Activated B cell treated with CpG ODN at 0.5 μM for 24 hours (primary cell): ENCODE measurements at regions not wholly inside any gene's neighbourhood (a gene's known extent, or its start where the extent isn't known, plus 50 kb on each side); places are given as distances from the start of the nearest gene placed in this dataset.

Source experiments
- ATAC-seq: fragments of 200-7000 bp; cut with Tn5 transposase; one replicate; pipeline ENCODE4 v1.10.0; 2021; ENCODE audit warnings: low read depth, mild to moderate bottlenecking, moderate library complexity
- CTCF ChIA-PET: fragments of 350-600 bp; sonication (Branson Sonifier 250); formaldehyde crosslinking; loops from one replicate; lab custom pipeline; 2021; ENCODE audit warnings: antibody characterized with exemption; lab: Charles Lee
- POLR2A ChIA-PET: fragments of 350-600 bp; sonication (Branson Sonifier 250); formaldehyde crosslinking; loops from one replicate; lab custom pipeline; 2021; ENCODE audit warnings: antibody characterized with exemption; lab: Charles Lee
- DNase-seq: peaks from one replicate; pipeline ENCODE4 v3.0.0; 2022
- H3K27ac Mint-ChIP-seq: one replicate; pipeline ENCODE4 v1.8.0; 2020; ENCODE audit warnings: mixed read lengths
- H3K27me3 Mint-ChIP-seq: one replicate; pipeline ENCODE4 v1.8.0; 2021; ENCODE audit warnings: mixed read lengths
- H3K36me3 Mint-ChIP-seq: one replicate; pipeline ENCODE4 v1.8.0; 2021; ENCODE audit warnings: low read depth, mixed read lengths
- H3K4me1 Mint-ChIP-seq: one replicate; pipeline ENCODE4 v1.8.0; 2021; ENCODE audit warnings: mixed read lengths
- H3K4me3 Mint-ChIP-seq: one replicate; pipeline ENCODE4 v1.8.0; 2020; ENCODE audit warnings: mild to moderate bottlenecking, mixed read lengths
- H3K9me3 Mint-ChIP-seq: one replicate; pipeline ENCODE4 v1.8.0; 2020; ENCODE audit warnings: mixed read lengths
- CTCF ChIP-seq: fragments of 200-600 bp; IDR thresholded peaks from one replicate; pipeline ENCODE4 v1.8.0; 2022; ENCODE audit warnings: antibody characterized with exemption, mild to moderate bottlenecking
- intact Hi-C: fragments of 100-400 bp; cut with micrococcal nuclease; formaldehyde crosslinking; loops from one replicate; pipeline ENCODE4 v1.15.1; 2024

DNA sequence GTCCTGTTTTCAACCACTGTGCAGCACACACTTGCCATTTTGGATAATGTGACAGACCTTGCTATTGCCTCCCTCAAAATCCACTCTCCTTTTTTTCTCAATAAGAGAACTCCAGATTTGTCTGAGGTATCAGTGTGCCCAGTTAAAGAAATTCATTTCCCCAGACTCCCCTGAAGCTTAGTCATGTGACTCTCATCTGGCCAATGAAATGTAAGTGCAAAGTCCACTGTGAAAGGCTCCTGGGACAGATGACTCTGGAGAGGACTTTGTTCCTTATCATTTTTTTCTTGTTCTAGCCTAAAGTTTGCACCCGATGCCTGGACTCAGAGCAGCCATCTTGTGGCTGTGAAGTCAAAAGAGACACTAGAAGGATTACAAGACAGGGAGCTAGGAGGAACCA is 268.6 kb upstream of the LRTM1 start:
- Mint-ChIP-seq H3K4me3 (no peak overlapping the region), H3K27me3 (no peaks in the 10 kb centered on the region), H3K36me3 (no peaks in the 10 kb centered on the region), H3K4me1 (no peaks in the 10 kb centered on the region), H3K9me3 (peaks cover 3% of the 10 kb centered on the region), H3K27ac (no peak overlapping the region)
- ChIA-PET CTCF (no interaction called here), POLR2A (no interaction called here)
- intact Hi-C loops = no loop called here
- no peak for DNase-seq
- no peak for TF ChIP-seq CTCF
- no peak for ATAC-seq

DNA sequence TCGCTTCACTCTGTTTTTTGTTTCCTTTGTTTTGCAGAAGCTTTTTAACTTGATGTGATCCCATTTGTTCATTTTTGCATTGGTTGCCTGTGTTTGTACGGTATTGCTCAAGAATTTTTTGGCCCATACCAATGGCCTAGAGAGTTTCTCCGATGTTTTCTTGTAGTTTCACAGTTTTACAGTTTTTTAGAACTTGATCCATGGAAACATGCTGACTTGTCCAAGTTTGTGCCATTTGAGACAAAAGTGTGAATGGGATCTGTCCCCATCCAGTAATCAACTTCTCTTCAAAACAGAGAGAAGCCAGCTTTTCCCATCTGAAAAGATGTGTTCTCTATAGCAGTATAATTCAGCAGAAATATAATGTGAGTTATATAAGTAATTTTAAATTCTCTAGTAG is 266.5 kb upstream of the LRTM1 start:
- Mint-ChIP-seq H3K36me3 (no peaks in the 10 kb centered on the region), H3K27me3 (no peaks in the 10 kb centered on the region), H3K4me1 (no peaks in the 10 kb centered on the region), H3K4me3 (no peak overlapping the region), H3K27ac (no peak overlapping the region), H3K9me3 (peaks cover 3% of the 10 kb centered on the region)
- CTCF ChIA-PET = no interaction called here
- POLR2A ChIA-PET = no interaction called here
- intact Hi-C loops = no loop called here
- DNase-seq (no peak), ATAC-seq (no peak)
- TF ChIP-seq CTCF = no peak

DNA sequence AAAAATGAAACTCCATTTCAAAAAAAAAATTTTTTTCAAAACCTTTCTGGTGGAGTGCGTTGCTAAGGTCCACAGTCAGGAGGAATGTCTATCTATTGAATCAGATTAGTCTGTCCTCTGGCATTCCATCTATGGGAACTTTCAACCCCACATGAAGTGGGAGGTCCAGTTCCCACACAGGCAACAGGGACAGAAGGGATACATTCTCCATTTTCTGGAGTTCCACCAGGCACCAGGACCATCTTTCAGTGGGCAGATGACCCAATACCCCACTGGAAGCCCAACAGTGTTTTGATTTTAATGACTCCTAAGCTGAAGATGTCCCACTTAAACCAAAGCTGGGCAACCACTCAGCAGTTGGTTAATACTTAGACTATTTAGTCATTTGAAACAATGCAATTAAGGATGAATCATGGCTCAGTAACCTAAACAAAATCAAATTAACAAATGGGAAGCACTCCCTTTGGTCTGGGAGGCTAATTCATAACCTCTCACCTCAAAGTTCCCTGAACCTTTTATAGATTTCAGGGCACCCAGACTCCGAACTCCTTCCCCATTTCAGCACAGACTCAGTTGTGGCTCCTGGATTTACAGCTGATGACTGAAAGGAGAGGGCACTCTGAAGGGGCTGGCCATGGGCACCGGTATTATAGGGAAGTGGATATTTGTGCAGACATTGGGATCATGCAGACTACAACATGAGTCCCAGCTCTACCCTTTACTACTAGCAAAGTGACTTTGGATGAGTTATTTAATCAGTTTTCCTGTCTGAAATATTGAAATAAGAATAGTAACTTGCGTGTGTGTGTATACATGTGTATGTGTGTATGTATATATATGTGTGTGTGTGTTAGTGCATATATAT is 264.3 kb upstream of the LRTM1 start:
- Mint-ChIP-seq H3K36me3 (no peaks in the 10 kb centered on the region), H3K27me3 (no peaks in the 10 kb centered on the region), H3K9me3 (peaks cover 3% of the 10 kb centered on the region), H3K27ac (no peak overlapping the region), H3K4me3 (no peak overlapping the region), H3K4me1 (no peaks in the 10 kb centered on the region)
- ChIA-PET CTCF (no interaction called here), POLR2A (no interaction called here)
- no peak for TF ChIP-seq CTCF
- intact Hi-C loops = no loop called here
- DNase-seq = no peak
- no peak for ATAC-seq

DNA sequence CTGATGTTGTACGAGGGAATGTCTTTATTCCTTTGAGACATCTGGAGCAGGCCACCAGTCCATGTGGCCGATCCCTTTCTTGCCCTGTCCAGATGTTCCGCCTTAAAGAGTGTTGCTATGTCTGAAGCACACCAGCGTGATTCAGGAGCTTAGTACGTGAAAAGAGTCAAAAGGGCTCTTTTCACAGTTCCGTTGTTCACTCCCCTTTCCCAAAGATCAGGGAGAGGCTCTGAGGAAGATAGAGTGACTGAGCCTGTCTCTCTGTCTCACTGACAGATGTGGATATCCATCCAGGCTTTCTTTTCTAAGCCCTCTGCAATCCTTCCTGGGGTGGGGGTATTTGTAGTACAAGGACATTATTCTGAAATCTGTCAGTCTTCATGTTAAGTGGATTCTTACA is 262.5 kb upstream of the LRTM1 start:
- Mint-ChIP-seq H3K4me3 (no peak overlapping the region), H3K27ac (no peak overlapping the region), H3K27me3 (no peaks in the 10 kb centered on the region), H3K9me3 (peaks cover 3% of the 10 kb centered on the region), H3K4me1 (no peaks in the 10 kb centered on the region), H3K36me3 (no peaks in the 10 kb centered on the region)
- no peak for DNase-seq
- POLR2A ChIA-PET = no interaction called here
- CTCF ChIA-PET = no interaction called here
- intact Hi-C loops = no loop called here
- no peak for ATAC-seq
- TF ChIP-seq CTCF = no peak

DNA sequence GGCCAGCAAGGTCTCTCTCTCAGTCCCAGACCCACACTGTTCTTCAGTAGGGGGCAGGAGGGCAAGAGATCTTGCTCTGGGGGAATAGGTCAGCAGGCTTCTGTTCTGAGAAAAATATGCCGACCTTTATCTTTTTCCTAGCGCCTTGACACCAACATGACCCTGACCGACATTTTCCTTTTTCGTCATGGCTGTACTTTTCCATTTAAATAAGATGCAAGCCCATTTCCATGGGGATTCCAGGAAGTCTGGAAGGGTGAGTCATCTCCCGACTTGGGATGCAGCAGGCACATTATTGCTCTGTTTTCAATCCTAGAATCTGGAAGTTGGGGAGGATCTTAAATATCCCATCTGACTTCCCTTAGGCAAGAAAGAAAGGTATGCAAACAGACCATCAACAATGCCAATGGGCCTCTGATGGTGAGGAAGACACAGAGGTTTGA is 261.5 kb upstream of the LRTM1 start:
- ChIA-PET CTCF (no interaction called here), POLR2A (no interaction called here)
- Mint-ChIP-seq H3K4me3 (no peak overlapping the region), H3K27ac (no peak overlapping the region), H3K27me3 (no peaks in the 10 kb centered on the region), H3K36me3 (no peaks in the 10 kb centered on the region), H3K9me3 (peaks cover 3% of the 10 kb centered on the region), H3K4me1 (no peaks in the 10 kb centered on the region)
- no peak for DNase-seq
- TF ChIP-seq CTCF = no peak
- intact Hi-C loops = no loop called here
- ATAC-seq = no peak
